ENCODE measurements at regions not wholly inside any gene's neighbourhood (a gene's known extent, or its start where the extent isn't known, plus 50 kb on each side); places are given as distances from the start of the nearest gene placed in this dataset.

- TF ChIP-seq CTCF (IDR thresholded peaks at IDR 0.05) (no peak), EP300 (IDR thresholded peaks at IDR 0.05) (no peak), POLR2A (IDR thresholded peaks at IDR 0.05) (no peak)
Measured at GRCh38 chr2:133721118-133721517, 152.9 kb upstream of the NCKAP5 start.
